ENCODE measurements at regions not wholly inside any gene's neighbourhood (a gene's known extent, or its start where the extent isn't known, plus 50 kb on each side); places are given as distances from the start of the nearest gene placed in this dataset.

DNA sequence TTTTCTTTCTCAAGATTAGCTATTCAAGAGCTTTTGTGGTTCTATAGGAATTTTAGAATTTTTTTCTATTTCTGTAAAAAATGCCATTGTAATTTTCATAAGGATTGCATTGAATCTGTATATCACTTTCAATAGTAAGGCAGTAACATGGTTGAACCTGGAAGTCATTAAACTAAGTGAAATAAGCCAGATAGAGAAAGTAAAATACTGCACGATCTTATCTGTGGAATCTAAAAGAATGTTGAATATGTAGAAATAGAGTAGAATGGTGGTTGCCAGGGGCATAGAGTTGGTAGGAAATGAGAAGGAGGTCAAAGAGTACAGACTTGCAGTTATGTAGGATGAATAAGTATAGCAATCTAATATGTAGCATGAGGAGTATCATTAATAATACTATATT, 1073.5 kb upstream of the LRRN3 start:
- CTCF ChIA-PET = no interaction called here
- no peak for ATAC-seq
- DNase-seq = no peak
- no peak overlapping the region for H3K4me3 Mint-ChIP-seq
- no peaks in the 10 kb centered on the region for H3K36me3 Mint-ChIP-seq (ENCODE audit: low read depth)
- POLR2A ChIA-PET = no interaction called here
- TF ChIP-seq, protein P1, sequence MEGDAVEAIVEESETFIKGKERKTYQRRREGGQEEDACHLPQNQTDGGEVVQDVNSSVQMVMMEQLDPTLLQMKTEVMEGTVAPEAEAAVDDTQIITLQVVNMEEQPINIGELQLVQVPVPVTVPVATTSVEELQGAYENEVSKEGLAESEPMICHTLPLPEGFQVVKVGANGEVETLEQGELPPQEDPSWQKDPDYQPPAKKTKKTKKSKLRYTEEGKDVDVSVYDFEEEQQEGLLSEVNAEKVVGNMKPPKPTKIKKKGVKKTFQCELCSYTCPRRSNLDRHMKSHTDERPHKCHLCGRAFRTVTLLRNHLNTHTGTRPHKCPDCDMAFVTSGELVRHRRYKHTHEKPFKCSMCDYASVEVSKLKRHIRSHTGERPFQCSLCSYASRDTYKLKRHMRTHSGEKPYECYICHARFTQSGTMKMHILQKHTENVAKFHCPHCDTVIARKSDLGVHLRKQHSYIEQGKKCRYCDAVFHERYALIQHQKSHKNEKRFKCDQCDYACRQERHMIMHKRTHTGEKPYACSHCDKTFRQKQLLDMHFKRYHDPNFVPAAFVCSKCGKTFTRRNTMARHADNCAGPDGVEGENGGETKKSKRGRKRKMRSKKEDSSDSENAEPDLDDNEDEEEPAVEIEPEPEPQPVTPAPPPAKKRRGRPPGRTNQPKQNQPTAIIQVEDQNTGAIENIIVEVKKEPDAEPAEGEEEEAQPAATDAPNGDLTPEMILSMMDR (IDR thresholded peaks at IDR 0.05) = no peak
- H3K4me1 Mint-ChIP-seq (ENCODE audit: low read depth) = no peaks in the 10 kb centered on the region
- H3K27ac Mint-ChIP-seq = no peak overlapping the region
- intact Hi-C loops (cut with micrococcal nuclease) = no loop called here
- no peaks in the 10 kb centered on the region for H3K9me3 Mint-ChIP-seq
- H3K27me3 Mint-ChIP-seq = peaks cover 6% of the 10 kb centered on the region

DNA sequence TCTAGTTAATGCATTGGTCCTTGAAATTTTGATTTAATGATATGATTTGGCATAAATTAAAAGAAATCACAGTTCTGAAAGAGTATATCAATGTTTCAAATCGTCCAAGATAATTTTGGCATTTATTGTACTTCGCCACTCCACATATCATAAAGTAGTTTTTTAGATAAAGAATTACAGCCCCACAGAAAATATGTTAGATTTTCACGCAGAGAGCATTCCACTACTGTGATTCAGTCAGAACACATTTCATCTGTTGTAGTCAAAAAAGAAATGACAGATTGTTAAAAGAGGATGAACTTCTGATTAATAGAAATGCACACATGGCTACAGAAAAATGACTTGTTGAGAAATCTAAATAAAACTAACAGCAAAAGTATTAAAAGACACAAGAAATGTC, 1063.5 kb upstream of the LRRN3 start:
- ATAC-seq (no peak), DNase-seq (no peak)
- no peak overlapping the region for H3K4me3 Mint-ChIP-seq
- H3K4me1 Mint-ChIP-seq (ENCODE audit: low read depth) = no peaks in the 10 kb centered on the region
- H3K27ac Mint-ChIP-seq = no peak overlapping the region
- no peaks in the 10 kb centered on the region for H3K36me3 Mint-ChIP-seq (ENCODE audit: low read depth)
- H3K9me3 Mint-ChIP-seq = no peaks in the 10 kb centered on the region
- intact Hi-C loops (cut with micrococcal nuclease) = no loop called here
- ChIA-PET POLR2A (no interaction called here), CTCF (no interaction called here)
- TF ChIP-seq, protein P1 (IDR thresholded peaks at IDR 0.05) = no peak
- H3K27me3 Mint-ChIP-seq = no peaks in the 10 kb centered on the region

DNA sequence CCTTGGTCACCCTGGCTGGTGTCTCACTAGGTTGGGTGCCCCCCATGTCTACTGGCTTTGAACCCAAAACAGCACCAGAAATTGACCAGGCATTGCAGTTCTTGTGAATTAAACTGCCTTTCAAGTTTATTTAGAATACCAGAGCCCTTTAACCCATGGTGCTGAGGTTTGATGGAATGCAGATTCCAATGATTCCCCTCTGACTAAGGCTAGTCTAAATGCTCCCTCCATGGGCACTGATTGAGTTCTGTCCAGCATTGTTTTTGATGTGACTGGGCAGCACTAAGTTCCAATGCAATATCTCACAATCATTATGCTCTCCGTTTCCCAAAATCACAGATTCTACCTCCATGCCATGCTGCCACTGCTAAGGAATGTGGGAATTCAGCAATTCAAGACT, 1047.4 kb upstream of the LRRN3 start:
- peaks cover 1% of the 10 kb centered on the region for H3K27me3 Mint-ChIP-seq
- no peaks in the 10 kb centered on the region for H3K36me3 Mint-ChIP-seq (ENCODE audit: low read depth)
- no peak overlapping the region for H3K4me3 Mint-ChIP-seq
- POLR2A ChIA-PET = no interaction called here
- H3K27ac Mint-ChIP-seq = no peak overlapping the region
- intact Hi-C loops (cut with micrococcal nuclease) = no loop called here
- no peaks in the 10 kb centered on the region for H3K4me1 Mint-ChIP-seq (ENCODE audit: low read depth)
- DNase-seq = no peak
- TF ChIP-seq, protein P1 (IDR thresholded peaks at IDR 0.05) = no peak
- CTCF ChIA-PET = no interaction called here
- H3K9me3 Mint-ChIP-seq = no peaks in the 10 kb centered on the region
- ATAC-seq = no peak

DNA sequence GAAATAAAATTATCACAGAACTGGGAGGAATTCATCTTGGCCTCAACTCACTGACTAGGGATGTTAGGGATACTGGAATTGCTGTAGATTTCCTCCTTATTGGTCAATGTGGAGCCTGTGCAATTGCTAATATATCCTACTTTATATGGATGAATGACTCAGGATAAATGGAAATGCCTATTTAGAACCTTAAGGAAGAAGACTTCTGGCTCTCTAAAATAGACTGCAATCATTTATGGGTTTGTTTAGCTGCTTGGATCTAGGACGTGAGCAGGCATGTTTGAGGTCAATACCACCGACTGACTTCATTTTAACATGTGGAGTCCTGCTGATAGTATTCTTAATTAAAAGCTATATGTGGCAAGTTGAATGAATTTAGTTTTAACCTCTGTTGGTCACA, 1040.1 kb upstream of the LRRN3 start:
- TF ChIP-seq, protein P1 (IDR thresholded peaks at IDR 0.05) = no peak
- no peak overlapping the region for H3K4me3 Mint-ChIP-seq
- DNase-seq (no peak), ATAC-seq (no peak)
- peaks cover 4% of the 10 kb centered on the region for H3K27me3 Mint-ChIP-seq
- no peaks in the 10 kb centered on the region for H3K36me3 Mint-ChIP-seq (ENCODE audit: low read depth)
- POLR2A ChIA-PET = no interaction called here
- CTCF ChIA-PET = no interaction called here
- intact Hi-C loops (cut with micrococcal nuclease) = no loop called here
- no peak overlapping the region for H3K27ac Mint-ChIP-seq
- H3K9me3 Mint-ChIP-seq = no peaks in the 10 kb centered on the region
- no peaks in the 10 kb centered on the region for H3K4me1 Mint-ChIP-seq (ENCODE audit: low read depth)

DNA sequence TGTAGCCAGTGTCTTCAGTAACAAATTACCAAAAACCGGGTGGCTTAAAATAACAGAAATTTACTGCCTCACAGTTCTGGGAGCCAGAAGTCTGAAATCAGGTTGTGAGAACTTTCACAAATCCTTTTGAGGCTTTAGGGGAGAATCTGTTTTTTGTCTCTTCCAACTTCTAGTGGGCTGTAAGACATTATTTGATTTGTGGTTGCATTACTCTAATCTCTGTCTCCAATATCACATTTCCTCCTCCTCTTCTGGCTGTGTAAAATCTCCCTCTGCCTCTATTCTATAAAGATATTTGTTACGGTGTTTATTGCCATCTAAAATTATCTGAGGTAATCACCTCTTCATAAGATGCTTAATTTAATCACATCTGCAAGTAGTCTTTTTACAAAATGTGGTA, 1039.6 kb upstream of the LRRN3 start:
- Mint-ChIP-seq H3K4me3 (no peak overlapping the region), H3K27ac (no peak overlapping the region), H3K4me1 (ENCODE audit: low read depth) (no peaks in the 10 kb centered on the region), H3K9me3 (no peaks in the 10 kb centered on the region), H3K36me3 (ENCODE audit: low read depth) (no peaks in the 10 kb centered on the region), H3K27me3 (peaks cover 4% of the 10 kb centered on the region)
- CTCF ChIA-PET = no interaction called here
- TF ChIP-seq, protein P1 (IDR thresholded peaks at IDR 0.05) = no peak
- no peak for ATAC-seq
- DNase-seq = no peak
- intact Hi-C loops (cut with micrococcal nuclease) = no loop called here
- POLR2A ChIA-PET = no interaction called here

All from activated CD8-positive, alpha-beta T cell treated with anti-CD3 and anti-CD28 coated beads for 36 hours (primary cell).